H1 (cell line): ENCODE measurements at regions not wholly inside any gene's neighbourhood (a gene's known extent, or its start where the extent isn't known, plus 50 kb on each side); places are given as distances from the start of the nearest gene placed in this dataset.

Source experiments
- CTCF ChIA-PET: fragments of 300-600 bp; sonication (Branson Sonifier 250); formaldehyde crosslinking; loops from one replicate; lab custom pipeline; 2021; ENCODE audit not compliant: partially characterized antibody; lab: Charles Lee
- POLR2A ChIA-PET: fragments of 300-600 bp; sonication (Branson Sonifier 250); formaldehyde crosslinking; loops from one replicate; lab custom pipeline; 2021; ENCODE audit warnings: inconsistent platforms; ENCODE audit not compliant: partially characterized antibody; lab: Charles Lee
- DNase-seq, 2 experiments: peaks; one replicate each; pipeline versions ENCODE4 v3.0.0 to v3.0.0-alpha.2; 2010 to 2022; ENCODE audit warnings: low spot score in 2 of 2, low read depth in 1 of 2, mixed read lengths in 1 of 2
- FAIRE-seq: peaks from 2 replicates; lab custom pipeline; 2011; peaks lifted over from hg19 to GRCh38; lab: Jason Lieb, UNC
- H2AFZ ChIP-seq: 2 replicates; pipeline ENCODE4 v1.8.1; 2012; ENCODE audit warnings: low read length, inconsistent platforms
- H2AK5ac ChIP-seq: 2 replicates; pipeline ENCODE4 v1.6.1; 2013; ENCODE audit warnings: low read depth, low read length
- H2BK120ac ChIP-seq: replicated peaks from 2 replicates; pipeline ENCODE3; 2013; ENCODE audit warnings: low read depth, low read length, inconsistent platforms
- H2BK12ac ChIP-seq: 2 replicates; pipeline ENCODE4 v1.6.1; 2013; ENCODE audit warnings: low read depth, low read length
- H2BK15ac ChIP-seq: 2 replicates; pipeline ENCODE4 v1.6.1; 2013; ENCODE audit warnings: low read length
- H2BK20ac ChIP-seq: 2 replicates; pipeline ENCODE4 v1.6.1; 2013; ENCODE audit warnings: low read length
- H2BK5ac ChIP-seq: 2 replicates; pipeline ENCODE4 v1.6.1; 2013; ENCODE audit warnings: low read depth, low read length
- H3K14ac ChIP-seq: 2 replicates; pipeline ENCODE4 v1.6.1; 2013; ENCODE audit warnings: inconsistent platforms; ENCODE audit not compliant: insufficient read length
- H3K18ac ChIP-seq: 2 replicates; pipeline ENCODE4 v1.6.1; 2013; ENCODE audit warnings: low read length; ENCODE audit errors: extremely low read depth
- H3K23ac ChIP-seq: 2 replicates; pipeline ENCODE4 v1.6.1; 2013; ENCODE audit warnings: inconsistent platforms; ENCODE audit not compliant: insufficient read length
- H3K23me2 ChIP-seq: 2 replicates; pipeline ENCODE4 v1.6.1; 2013; ENCODE audit warnings: low read depth, low read length
- H3K27ac ChIP-seq: 2 replicates; pipeline ENCODE4 v1.6.1; 2011; ENCODE audit warnings: low read depth, low read length, inconsistent platforms
- H3K27me3 ChIP-seq, 4 experiments: replicated peaks in 1 of 4; 1 replicate in 1 of 4; 2 replicates in 3 of 4; pipeline versions ENCODE4 v1.6.1 to v1.8.1; 2011 to 2013; ENCODE audit warnings: low read length in 3 of 4, mild to moderate bottlenecking in 3 of 4, inconsistent platforms in 2 of 4, mixed read lengths in 2 of 4, moderate library complexity in 1 of 4; ENCODE audit not compliant: control insufficient read depth in 3 of 4, insufficient read depth in 3 of 4; ENCODE audit errors: extremely low read depth in 1 of 4
- H3K36me3 ChIP-seq, 4 experiments: 2 replicates each; pipeline versions ENCODE4 v1.6.1 to v1.8.1; 2011 to 2013; ENCODE audit warnings: mild to moderate bottlenecking in 4 of 4, low read length in 3 of 4, moderate library complexity in 2 of 4, control low read depth in 1 of 4, inconsistent platforms in 1 of 4; ENCODE audit not compliant: insufficient read depth in 4 of 4, control insufficient read depth in 2 of 4
- H3K4ac ChIP-seq: replicated peaks from 2 replicates; pipeline ENCODE3; 2013; ENCODE audit warnings: low read length, low read depth, mixed read lengths, inconsistent platforms; ENCODE audit not compliant: insufficient read length
- H3K4me1 ChIP-seq, 4 experiments: replicated peaks in 1 of 4; 1 replicate in 1 of 4; 2 replicates in 3 of 4; pipeline versions ENCODE4 v1.6.1 to v1.8.1; 2011 to 2013; ENCODE audit warnings: low read length in 3 of 4, inconsistent platforms in 2 of 4, mixed read lengths in 1 of 4; ENCODE audit not compliant: insufficient read depth in 4 of 4, control insufficient read depth in 3 of 4
- H3K4me2 ChIP-seq, 2 experiments: 2 replicates each; pipeline versions ENCODE4 v1.6.1 to v1.8.1; 2011 to 2013; ENCODE audit warnings: low read depth in 2 of 2, low read length in 2 of 2, control low read depth in 1 of 2, inconsistent platforms in 1 of 2, mild to moderate bottlenecking in 1 of 2; ENCODE audit not compliant: insufficient read depth in 1 of 2
- H3K4me3 ChIP-seq, 4 experiments: fragments of 200-600, 300-600 bp in 1 of 4; sonication (generic), shearing (Covaris generic), sonication (Bioruptor Twin) in 1 of 4; 2 replicates each; pipeline versions ENCODE4 v1.5.1 to v1.8.1; 2011 to 2016; ENCODE audit warnings: low read length in 4 of 4, low read depth in 3 of 4, control low read depth in 2 of 4, inconsistent platforms in 2 of 4, mild to moderate bottlenecking in 2 of 4, mixed read lengths in 1 of 4, moderate library complexity in 1 of 4; ENCODE audit not compliant: insufficient read depth in 2 of 4; ENCODE audit errors: extremely low read depth in 1 of 4
- H3K56ac ChIP-seq: replicated peaks from 2 replicates; pipeline ENCODE3; 2013; ENCODE audit warnings: low read depth, mild to moderate bottlenecking, mixed read lengths, low read length, inconsistent platforms; ENCODE audit not compliant: insufficient read length
- H3K79me1 ChIP-seq: 2 replicates; pipeline ENCODE4 v1.6.1; 2013; ENCODE audit warnings: low read depth, low read length, control low read depth
- H3K79me2 ChIP-seq, 2 experiments: 2 replicates each; pipeline versions ENCODE4 v1.6.1 to v1.8.1; 2012 to 2013; ENCODE audit warnings: low read length in 2 of 2, mild to moderate bottlenecking in 2 of 2, inconsistent platforms in 1 of 2; ENCODE audit not compliant: insufficient read depth in 2 of 2, control insufficient read depth in 1 of 2
- H3K9ac ChIP-seq, 4 experiments: replicated peaks in 1 of 4; 1 replicate in 1 of 4; 2 replicates in 3 of 4; pipeline versions ENCODE4 v1.6.1 to v1.8.1; 2011 to 2013; ENCODE audit warnings: low read depth in 3 of 4, low read length in 3 of 4, control low read depth in 2 of 4, mild to moderate bottlenecking in 2 of 4, moderate library complexity in 2 of 4, inconsistent platforms in 1 of 4; ENCODE audit errors: extremely low read depth in 1 of 4
- H3K9me3 ChIP-seq, 2 experiments: 2 replicates each; pipeline versions ENCODE4 v1.6.1 to v1.8.1; 2012 to 2013; ENCODE audit warnings: mild to moderate bottlenecking in 2 of 2, moderate library complexity in 2 of 2, control low read depth in 1 of 2, inconsistent platforms in 1 of 2, low read depth in 1 of 2, low read length in 1 of 2, mixed read lengths in 1 of 2; ENCODE audit not compliant: insufficient read depth in 2 of 2
- H4K20me1 ChIP-seq, 2 experiments: replicated peaks in 1 of 2; 2 replicates each; pipeline versions ENCODE3 to v1.8.1; 2011 to 2013; ENCODE audit warnings: inconsistent platforms in 2 of 2, low read length in 2 of 2, mild to moderate bottlenecking in 1 of 2; ENCODE audit not compliant: insufficient read depth in 2 of 2, control insufficient read depth in 1 of 2
- H4K5ac ChIP-seq: 2 replicates; pipeline ENCODE4 v1.6.1; 2013; ENCODE audit warnings: low read length, low read depth, mixed read lengths, inconsistent platforms; ENCODE audit not compliant: insufficient read length
- H4K8ac ChIP-seq: 2 replicates; pipeline ENCODE4 v1.8.0; 2013; ENCODE audit warnings: mild to moderate bottlenecking, moderate library complexity, low read length, inconsistent platforms; ENCODE audit not compliant: insufficient read depth; ENCODE audit errors: extremely low read depth
- H4K91ac ChIP-seq: replicated peaks from 2 replicates; pipeline ENCODE3; 2013; ENCODE audit warnings: low read length, mixed read lengths, inconsistent platforms; ENCODE audit not compliant: insufficient read length
- CTCF ChIP-seq, 3 experiments: IDR thresholded peaks; 1 replicate in 2 of 3; 2 replicates in 1 of 3; pipeline versions ENCODE4 v1.5.1 to v1.6.1; 2011; ENCODE audit warnings: low read length in 3 of 3, mild to moderate bottlenecking in 3 of 3, inconsistent platforms in 2 of 3, low read depth in 1 of 3, moderate library complexity in 1 of 3; ENCODE audit not compliant: insufficient read depth in 1 of 3; ENCODE audit errors: control extremely low read depth in 1 of 3
- GTF2F1 ChIP-seq: IDR thresholded peaks from 2 replicates; pipeline ENCODE4 v1.6.1; 2012; ENCODE audit warnings: low read depth, low read length, improper control_type of control experiment, borderline replicate concordance
- HDAC2 ChIP-seq, 2 experiments: fragments of 300-600 bp in 1 of 2; sonication (generic) in 1 of 2; IDR thresholded peaks; 2 replicates each; pipeline ENCODE4 v1.6.1; 2011 to 2012; ENCODE audit warnings: low read depth in 2 of 2, low read length in 2 of 2, mild to moderate bottlenecking in 2 of 2, moderate library complexity in 2 of 2, borderline replicate concordance in 1 of 2, inconsistent platforms in 1 of 2
- JUN ChIP-seq: IDR thresholded peaks from 2 replicates; pipeline ENCODE4 v1.6.1; 2011; ENCODE audit warnings: low read depth, mild to moderate bottlenecking, improper control_type of control experiment, low read length
- NRF1 ChIP-seq: IDR thresholded peaks from 2 replicates; pipeline ENCODE4 v1.6.1; 2011; ENCODE audit warnings: mild to moderate bottlenecking, low read depth, low read length, improper control_type of control experiment
- POLR2A ChIP-seq, 2 experiments: IDR thresholded peaks; 1 replicate in 1 of 2; 2 replicates in 1 of 2; pipeline ENCODE4 v1.6.1; 2011; ENCODE audit warnings: low read depth in 2 of 2, low read length in 2 of 2, mild to moderate bottlenecking in 2 of 2; ENCODE audit errors: control extremely low read depth in 1 of 2
- SAP30 ChIP-seq: fragments of 300-600 bp; sonication (generic); IDR thresholded peaks from 2 replicates; pipeline ENCODE4 v1.7.1; 2012; ENCODE audit warnings: low read length, moderate library complexity, mild to moderate bottlenecking, inconsistent platforms; ENCODE audit not compliant: insufficient read depth, insufficient replicate concordance
- WGBS, 2 experiments: shearing (Covaris generic) in 1 of 2; methylation state at CpG; one replicate each; pipeline versions ENCODE4 v1.1.6 to v1.1.7; 2013 to 2015; ENCODE audit warnings: low lambda C conversion rate in 2 of 2, mixed read lengths in 2 of 2, inconsistent platforms in 1 of 2, low coverage in 1 of 2, missing lambda C conversion rate in 1 of 2; ENCODE audit not compliant: insufficient replicate concordance in 2 of 2, insufficient coverage in 1 of 2, insufficient read length in 1 of 2; ENCODE audit errors: extremely low coverage in 1 of 2, missing lambda C conversion rate in 1 of 2; 5-methylcytosine and 5-hydroxymethylcytosine counted together
- TF ChIP-seq, protein P1 (sequence below): IDR thresholded peaks from 2 replicates; pipeline ENCODE4 v1.6.1; 2011; ENCODE audit warnings: low read length, improper control_type of control experiment

- no peak overlapping the region for H3K27ac ChIP-seq
- POLR2A ChIA-PET, result interaction anchor here (1.3 kb wide), 1 partner anchor 10 kb away, joined by 3 read pairs; no protein-coding TSS in a partner anchor
- no peak overlapping the region for H2AFZ ChIP-seq
- no peak for TF ChIP-seq POLR2A (IDR thresholded peaks at IDR 0.05; ENCODE audit: control extremely low read depth in 1 of 2, low read depth in 2 of 2, low read length in 2 of 2)
- no peak for TF ChIP-seq NRF1
- TF ChIP-seq JUN, result no peak
- TF ChIP-seq GTF2F1, result no peak
- no peak for TF ChIP-seq SAP30
- TF ChIP-seq CTCF (IDR thresholded peaks at IDR 0.05; ENCODE audit: control extremely low read depth in 1 of 3, insufficient read depth in 1 of 3, low read depth in 1 of 3, low read length in 3 of 3), result no peak
- TF ChIP-seq HDAC2 (IDR thresholded peaks at IDR 0.05; ENCODE audit: borderline replicate concordance in 1 of 2, low read depth in 2 of 2, low read length in 2 of 2), result no peak
- TF ChIP-seq, protein P1, sequence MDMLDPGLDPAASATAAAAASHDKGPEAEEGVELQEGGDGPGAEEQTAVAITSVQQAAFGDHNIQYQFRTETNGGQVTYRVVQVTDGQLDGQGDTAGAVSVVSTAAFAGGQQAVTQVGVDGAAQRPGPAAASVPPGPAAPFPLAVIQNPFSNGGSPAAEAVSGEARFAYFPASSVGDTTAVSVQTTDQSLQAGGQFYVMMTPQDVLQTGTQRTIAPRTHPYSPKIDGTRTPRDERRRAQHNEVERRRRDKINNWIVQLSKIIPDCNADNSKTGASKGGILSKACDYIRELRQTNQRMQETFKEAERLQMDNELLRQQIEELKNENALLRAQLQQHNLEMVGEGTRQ, result no peak
These were observed 81.9 kb upstream of the INSIG1 start for GRCh38 chr7:155215576-155216325.

More at GRCh38 chr7:155215576-155216325, 81.9 kb upstream of the INSIG1 start:
- WGBS, 2 experiments, result 78% methylated on average over 7 of the region's 7 CpGs; no CpG with 5 or more reads in 1 of the 2 experiments
- Histone ChIP-seq H3K79me2 (no peaks in the 10 kb centered on the region), H2BK20ac (no peak overlapping the region), H2BK120ac (no peak overlapping the region), H4K5ac (no peak overlapping the region), H3K56ac (no peak overlapping the region), H3K4me2 (no peak overlapping the region), H3K79me1 (no peaks in the 10 kb centered on the region), H3K4ac (no peak overlapping the region), H3K18ac (no peak overlapping the region), H3K27me3 (no peaks in the 10 kb centered on the region), H2AK5ac (no peak overlapping the region), H4K91ac (no peak overlapping the region), H3K14ac (no peak overlapping the region), H4K20me1 (no peaks in the 10 kb centered on the region), H2BK15ac (no peak overlapping the region), H3K9ac (no peak overlapping the region), H2BK12ac (no peak overlapping the region), H3K4me1 (peaks cover 0 to 13% (median 4%) of the 10 kb centered on the region in 4 experiments; a peak in 6 of 7 replicates), H2BK5ac (no peak overlapping the region), H3K23ac (no peak overlapping the region), H3K23me2 (no peaks in the 10 kb centered on the region), H3K36me3 (no peaks in the 10 kb centered on the region), H3K9me3 (no peaks in the 10 kb centered on the region), H3K4me3 (no peak overlapping the region), H4K8ac (no peak overlapping the region)
- CTCF ChIA-PET, result interaction anchor here (0.7 to 2.5 kb wide), 7 partner anchors 26 to 302 kb away, joined by 3 to 14 read pairs (median 4); no protein-coding TSS in a partner anchor
- FAIRE-seq (no peak), DNase-seq (no peak)
